Suprapubic skin (tissue), 4 donors: ENCODE measurements at regions not wholly inside any gene's neighbourhood (a gene's known extent, or its start where the extent isn't known, plus 50 kb on each side); places are given as distances from the start of the nearest gene placed in this dataset.
A peak's percentile ranks its signal among the peaks of the same experiment; 100 is the strongest.

ENCODE experiments used
- DNase-seq, 2 donors: peaks; one replicate each; pipeline ENCODE4 v3.0.0-alpha.2; 2019; ENCODE audit warnings: low spot score in 2 of 2
- H3K27ac ChIP-seq: fragments of 200-600 bp; sonication (generic); one replicate; pipeline ENCODE4 v1.5.1; 2019
- H3K27me3 ChIP-seq: fragments of 200-600 bp; sonication (generic); one replicate; pipeline ENCODE4 v1.5.1; 2019
- H3K36me3 ChIP-seq: fragments of 200-600 bp; sonication (generic); one replicate; pipeline ENCODE4 v1.5.1; 2019
- H3K4me1 ChIP-seq: fragments of 200-600 bp; sonication (generic); one replicate; pipeline ENCODE4 v1.5.1; 2019
- H3K4me3 ChIP-seq: fragments of 200-600 bp; sonication (generic); one replicate; pipeline ENCODE4 v1.5.1; 2019; ENCODE audit warnings: mild to moderate bottlenecking
- H3K9me3 ChIP-seq: fragments of 200-600 bp; sonication (generic); one replicate; pipeline ENCODE4 v1.5.1; 2019
- EP300 ChIP-seq: sonication (generic); formaldehyde crosslinking; IDR thresholded peaks from one replicate; pipeline ENCODE4 v1.6.1; 2017; ENCODE audit warnings: antibody characterized with exemption
- POLR2A ChIP-seq, 2 donors: fragments of 450-650 bp; IDR thresholded peaks; one replicate each; pipeline ENCODE4 v1.6.1; 2017; ENCODE audit warnings: antibody characterized with exemption in 2 of 2, mild to moderate bottlenecking in 2 of 2, moderate library complexity in 2 of 2
- POLR2AphosphoS5 ChIP-seq, 3 donors: sonication (generic); formaldehyde crosslinking; IDR thresholded peaks; one replicate each; pipeline ENCODE4 v1.6.1; 2017; ENCODE audit warnings: antibody characterized with exemption in 3 of 3
- WGBS: methylation state at CpG from one replicate; pipeline ENCODE4 v1.1.5; 2018; 5-methylcytosine and 5-hydroxymethylcytosine counted together
- TF ChIP-seq, protein P1 (sequence below), 2 donors: fragments of 200-600 bp in 1 of 2; fragments of 450-650 bp in 1 of 2; sonication (generic) in 1 of 2; IDR thresholded peaks; one replicate each; pipeline ENCODE4 v1.5.1; 2016 to 2019; ENCODE audit warnings: antibody characterized with exemption in 2 of 2, mild to moderate bottlenecking in 1 of 2, moderate library complexity in 1 of 2

DNA sequence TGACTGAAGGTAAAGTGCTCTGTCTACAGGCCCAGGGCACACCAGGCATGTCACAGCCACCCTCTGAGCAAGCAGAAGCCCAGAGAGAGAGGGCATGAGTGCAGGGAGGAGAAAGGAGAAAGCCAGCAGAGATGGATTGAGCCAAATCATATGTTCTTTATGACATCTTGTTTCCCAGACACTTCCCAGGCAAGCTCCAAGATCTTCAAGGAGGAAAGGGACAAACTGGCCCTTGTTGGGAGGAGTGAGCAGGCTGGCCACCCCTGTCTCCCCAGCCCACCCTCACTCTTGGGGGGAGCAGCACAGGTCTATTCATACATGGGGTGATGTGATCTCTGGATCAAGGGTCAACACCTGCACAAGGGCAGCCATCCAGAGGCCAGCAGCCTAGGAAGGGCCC lies 298.8 kb downstream of the UQCRFS1 start:
- Histone ChIP-seq H3K27me3 (peaks cover 9% of the 10 kb centered on the region), H3K27ac (no peak overlapping the region), H3K4me1 (no peaks in the 10 kb centered on the region), H3K9me3 (no peaks in the 10 kb centered on the region), H3K36me3 (no peaks in the 10 kb centered on the region), H3K4me3 (no peak overlapping the region)
- TF ChIP-seq EP300 (no peak), POLR2A (IDR thresholded peaks at IDR 0.05) (no peak), POLR2AphosphoS5 (IDR thresholded peaks at IDR 0.05) (no peak)
- TF ChIP-seq, protein P1, sequence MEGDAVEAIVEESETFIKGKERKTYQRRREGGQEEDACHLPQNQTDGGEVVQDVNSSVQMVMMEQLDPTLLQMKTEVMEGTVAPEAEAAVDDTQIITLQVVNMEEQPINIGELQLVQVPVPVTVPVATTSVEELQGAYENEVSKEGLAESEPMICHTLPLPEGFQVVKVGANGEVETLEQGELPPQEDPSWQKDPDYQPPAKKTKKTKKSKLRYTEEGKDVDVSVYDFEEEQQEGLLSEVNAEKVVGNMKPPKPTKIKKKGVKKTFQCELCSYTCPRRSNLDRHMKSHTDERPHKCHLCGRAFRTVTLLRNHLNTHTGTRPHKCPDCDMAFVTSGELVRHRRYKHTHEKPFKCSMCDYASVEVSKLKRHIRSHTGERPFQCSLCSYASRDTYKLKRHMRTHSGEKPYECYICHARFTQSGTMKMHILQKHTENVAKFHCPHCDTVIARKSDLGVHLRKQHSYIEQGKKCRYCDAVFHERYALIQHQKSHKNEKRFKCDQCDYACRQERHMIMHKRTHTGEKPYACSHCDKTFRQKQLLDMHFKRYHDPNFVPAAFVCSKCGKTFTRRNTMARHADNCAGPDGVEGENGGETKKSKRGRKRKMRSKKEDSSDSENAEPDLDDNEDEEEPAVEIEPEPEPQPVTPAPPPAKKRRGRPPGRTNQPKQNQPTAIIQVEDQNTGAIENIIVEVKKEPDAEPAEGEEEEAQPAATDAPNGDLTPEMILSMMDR (IDR thresholded peaks at IDR 0.05), result no peak
- DNase-seq, result no peak

DNA sequence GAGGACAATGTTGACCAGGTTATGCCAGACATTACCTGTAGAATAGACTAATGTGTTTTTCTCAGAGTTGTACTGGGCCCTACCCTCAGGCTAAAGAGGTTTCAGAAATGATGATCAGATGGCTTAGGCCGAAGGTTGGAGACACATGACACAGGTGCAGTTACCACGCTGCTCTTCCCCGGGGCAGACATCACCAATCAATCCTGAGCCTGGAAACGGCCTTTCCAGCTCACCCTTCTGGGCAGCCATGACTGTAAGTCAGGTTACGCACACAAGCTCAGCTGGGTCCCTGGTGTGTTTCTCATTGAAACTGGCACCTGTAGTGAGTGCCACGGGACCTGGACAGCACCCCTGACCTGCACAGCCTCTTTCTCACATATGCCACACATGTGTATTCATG lies 299.3 kb downstream of the UQCRFS1 start:
- Histone ChIP-seq H3K27me3 (peaks cover 9% of the 10 kb centered on the region), H3K4me3 (no peak overlapping the region), H3K9me3 (no peaks in the 10 kb centered on the region), H3K27ac (no peak overlapping the region), H3K4me1 (no peaks in the 10 kb centered on the region), H3K36me3 (no peaks in the 10 kb centered on the region)
- 73% methylated on average over 6 of the region's 6 CpGs for WGBS
- peak in 1 of 2 donors; percentile 18 for DNase-seq
- TF ChIP-seq, protein P1 (IDR thresholded peaks at IDR 0.05), result no peak
- TF ChIP-seq EP300 (no peak), POLR2AphosphoS5 (IDR thresholded peaks at IDR 0.05) (no peak), POLR2A (IDR thresholded peaks at IDR 0.05) (no peak)

DNA sequence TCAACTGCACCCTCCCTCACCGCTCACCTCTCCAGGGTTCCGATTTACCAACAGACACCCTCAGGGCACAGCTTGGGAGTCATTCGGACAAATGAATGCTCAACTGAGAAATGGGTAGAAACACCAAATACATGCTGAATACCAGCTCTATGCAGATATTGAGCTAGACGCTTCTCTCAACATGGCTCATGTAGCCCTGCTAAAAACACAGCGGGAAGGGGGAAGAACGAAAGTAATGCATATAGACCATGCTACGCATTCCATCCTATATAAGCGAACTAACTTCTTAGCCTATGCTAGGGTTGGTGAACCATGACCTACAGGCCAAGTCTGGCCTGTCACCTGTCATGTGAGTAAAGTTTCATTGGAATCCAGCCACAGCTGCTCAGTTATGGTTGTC lies 304.0 kb downstream of the UQCRFS1 start:
- H3K27ac ChIP-seq, result no peak overlapping the region
- no peaks in the 10 kb centered on the region for H3K36me3 ChIP-seq
- peaks cover 7% of the 10 kb centered on the region for H3K27me3 ChIP-seq
- H3K9me3 ChIP-seq, result no peaks in the 10 kb centered on the region
- no peaks in the 10 kb centered on the region for H3K4me1 ChIP-seq
- no peak for TF ChIP-seq POLR2AphosphoS5 (IDR thresholded peaks at IDR 0.05)
- no peak for TF ChIP-seq POLR2A (IDR thresholded peaks at IDR 0.05)
- TF ChIP-seq, protein P1 (IDR thresholded peaks at IDR 0.05), result no peak
- no peak for TF ChIP-seq EP300
- no peak for DNase-seq
- 90% methylated on average over 8 of the region's 8 CpGs for WGBS
- no peak overlapping the region for H3K4me3 ChIP-seq

DNA sequence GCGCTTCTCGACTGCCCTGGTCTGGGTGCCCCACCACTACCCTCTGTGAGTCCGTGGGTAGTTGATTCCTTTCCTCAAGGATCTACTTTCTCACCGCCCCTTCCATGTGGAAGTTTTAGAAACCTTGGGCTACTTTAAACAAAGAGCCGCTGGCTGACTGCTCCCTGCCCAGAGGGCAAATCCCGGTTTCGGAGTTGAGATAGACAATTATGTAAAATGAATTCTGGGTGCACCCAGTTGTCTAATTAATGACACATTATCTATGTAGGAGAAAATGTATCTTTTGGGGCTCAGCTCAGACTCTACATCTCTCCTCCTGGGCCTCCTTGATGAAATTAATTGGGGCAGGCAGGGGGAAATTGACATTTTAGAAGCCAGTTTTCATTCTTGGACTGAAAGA lies 305.4 kb downstream of the UQCRFS1 start:
- 66% methylated on average over 7 of the region's 7 CpGs for WGBS
- TF ChIP-seq, protein P1 (IDR thresholded peaks at IDR 0.05), result no peak
- TF ChIP-seq POLR2AphosphoS5 (IDR thresholded peaks at IDR 0.05) (no peak), POLR2A (IDR thresholded peaks at IDR 0.05) (no peak), EP300 (no peak)

DNA sequence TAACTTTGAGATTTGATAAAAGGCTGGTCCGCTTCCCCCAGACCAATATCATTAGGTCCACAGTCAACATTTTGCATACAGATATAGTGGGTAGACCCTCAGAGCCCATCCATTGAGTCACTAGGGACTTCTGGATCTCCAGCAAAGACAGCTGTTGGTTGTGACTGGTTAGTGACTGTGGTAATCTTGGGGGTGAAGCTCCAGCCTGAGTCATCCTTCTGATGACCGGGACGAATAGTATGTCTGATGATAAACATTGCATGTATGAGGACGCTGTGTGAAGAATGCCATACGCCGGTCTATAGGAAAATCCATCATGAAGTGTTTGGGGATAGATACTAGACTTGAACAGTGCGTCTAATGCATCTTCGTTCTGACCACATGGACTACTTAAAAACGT lies 307.0 kb downstream of the UQCRFS1 start:
- DNase-seq, result no peak
- Histone ChIP-seq H3K27me3 (peaks cover 7% of the 10 kb centered on the region), H3K36me3 (no peaks in the 10 kb centered on the region), H3K27ac (no peak overlapping the region), H3K4me3 (no peak overlapping the region), H3K4me1 (no peaks in the 10 kb centered on the region), H3K9me3 (no peaks in the 10 kb centered on the region)
- no peak for TF ChIP-seq POLR2AphosphoS5 (IDR thresholded peaks at IDR 0.05)
- TF ChIP-seq EP300, result no peak
- TF ChIP-seq POLR2A (IDR thresholded peaks at IDR 0.05), result no peak
- TF ChIP-seq, protein P1 (IDR thresholded peaks at IDR 0.05), result no peak
- WGBS, result 88% methylated on average over 9 of the region's 9 CpGs

More for the DNA sequence above, 305.4 kb downstream of the UQCRFS1 start:
- no peak for DNase-seq
- Histone ChIP-seq H3K4me1 (no peaks in the 10 kb centered on the region), H3K27ac (no peak overlapping the region), H3K9me3 (no peaks in the 10 kb centered on the region), H3K27me3 (peaks cover 7% of the 10 kb centered on the region), H3K36me3 (no peaks in the 10 kb centered on the region), H3K4me3 (no peak overlapping the region)
